GM18517 (cell line): ENCODE measurements at regions not wholly inside any gene's neighbourhood (a gene's known extent, or its start where the extent isn't known, plus 50 kb on each side); places are given as distances from the start of the nearest gene placed in this dataset.
"Not testable (repeated sequence)": the region's sequence is repeated elsewhere in the genome, so short reads cannot be mapped to it uniquely, and the experiment has no call there.

Experiments
- ATAC-seq: cut with Tn5 transposase; IDR thresholded peaks from one replicate; pipeline ENCODE4 v1.9.1; 2021; ENCODE audit warnings: mild to moderate bottlenecking, moderate library complexity; ENCODE audit not compliant: unreplicated experiment

DNA sequence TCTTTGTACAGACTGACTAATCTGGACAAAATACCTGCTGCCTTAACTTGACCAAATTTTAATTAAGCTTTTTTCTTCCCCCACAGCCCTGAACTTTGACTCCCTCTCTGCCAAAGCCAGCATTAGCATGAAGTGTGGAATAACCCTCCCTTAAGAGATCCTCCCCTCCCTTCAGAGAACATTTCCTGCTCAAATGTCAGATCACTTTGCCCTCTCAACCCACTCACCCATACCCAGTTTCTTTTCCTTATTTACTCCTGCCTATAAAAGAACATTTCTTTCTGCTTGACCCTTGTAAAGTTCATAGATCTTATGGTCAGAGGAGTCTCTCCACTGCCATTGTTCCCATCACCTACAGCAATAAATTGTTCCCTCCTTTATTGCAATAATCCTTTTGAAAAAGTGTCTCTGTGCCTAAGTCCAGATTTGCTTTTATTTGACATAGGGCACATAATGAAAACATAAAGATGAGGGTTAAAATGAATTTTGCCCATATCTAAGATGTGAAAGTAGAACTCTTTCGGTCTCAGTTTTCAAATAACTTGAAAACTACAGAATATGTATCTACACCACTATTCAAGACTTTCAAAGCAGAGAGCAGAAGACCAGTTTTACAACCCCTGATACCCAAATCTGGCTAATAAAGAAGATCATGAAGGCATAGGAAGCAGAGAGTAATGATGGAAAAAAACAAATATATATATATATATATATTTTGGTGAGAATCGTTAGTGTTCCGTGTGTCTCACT, 289.7 kb upstream of the ANXA10 start:
- no peak for ATAC-seq

DNA sequence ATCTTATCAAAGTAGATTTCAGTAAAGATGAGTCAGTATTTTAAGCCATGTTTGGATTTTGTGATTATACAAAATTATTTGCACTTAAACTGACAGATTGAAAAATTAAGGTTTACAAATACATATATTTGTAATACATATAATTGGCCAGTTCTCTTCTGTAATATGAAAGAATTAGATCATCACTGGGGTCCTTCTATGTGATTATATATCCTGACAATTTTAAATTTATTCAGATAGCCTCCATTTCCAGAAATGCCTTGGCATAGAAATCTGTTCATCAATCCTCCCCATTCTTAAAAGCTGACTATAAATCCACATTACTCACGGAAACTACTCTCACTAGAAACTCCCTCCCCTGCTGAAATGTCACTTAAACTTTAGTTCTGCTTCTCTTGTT, 280.4 kb upstream of the ANXA10 start:
- ATAC-seq, result no peak

DNA sequence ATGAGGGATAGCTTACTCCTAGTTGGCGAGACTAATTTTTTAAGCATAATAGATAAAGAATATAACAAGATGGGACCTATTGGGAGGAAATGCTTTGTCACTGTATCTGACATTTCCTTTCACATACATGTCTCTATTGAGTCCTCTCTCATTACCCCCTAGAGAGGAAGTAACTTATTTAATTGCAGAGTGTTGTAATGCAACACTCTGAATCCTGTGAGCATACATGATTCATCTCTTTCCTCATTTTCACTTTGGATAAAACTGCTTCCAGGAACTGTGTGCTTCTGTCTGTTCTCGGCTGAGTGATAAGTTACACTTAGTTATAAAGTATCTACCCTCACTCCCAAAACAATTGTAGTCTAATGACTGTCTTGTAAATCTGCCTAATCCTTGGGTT, 266.1 kb upstream of the ANXA10 start:
- ATAC-seq, result no peak

DNA sequence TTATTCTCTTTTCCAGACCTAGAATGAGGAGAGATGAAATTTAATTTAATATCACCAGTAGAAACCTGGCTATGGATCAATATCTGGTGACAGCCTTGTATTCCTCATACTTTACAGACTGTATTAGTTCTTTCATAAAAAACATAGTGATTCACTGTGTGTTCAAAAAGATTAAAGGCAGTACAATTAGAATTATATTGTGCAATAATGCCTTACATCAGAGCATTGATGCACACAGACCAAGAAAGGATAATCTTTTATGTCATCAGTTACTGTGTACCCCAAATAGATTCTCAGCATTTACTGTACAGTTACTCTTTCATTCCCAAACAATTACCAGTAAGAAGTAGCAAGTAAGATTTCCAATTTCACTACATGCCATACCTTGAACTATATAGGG, 260.5 kb upstream of the ANXA10 start:
- ATAC-seq, result no peak

DNA sequence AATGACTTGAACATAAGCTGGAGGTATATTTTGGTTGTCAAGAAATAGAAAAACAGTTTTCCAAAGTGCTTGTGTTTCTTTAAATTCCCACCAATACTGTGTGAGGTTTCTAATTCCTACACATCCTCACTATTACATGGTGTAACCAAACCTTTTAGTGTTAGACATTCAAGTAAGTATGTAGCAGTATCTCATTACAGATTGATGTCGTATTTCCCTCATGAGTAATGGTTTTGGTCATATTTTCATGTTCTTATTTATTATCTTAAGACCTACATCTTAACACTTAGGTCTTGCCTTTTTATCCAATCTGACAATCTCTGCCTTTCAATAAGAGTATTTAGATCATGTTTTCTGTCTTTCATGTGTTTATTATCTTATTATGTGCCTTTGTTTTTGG, 253.7 kb upstream of the ANXA10 start:
- ATAC-seq, result no peak

DNA sequence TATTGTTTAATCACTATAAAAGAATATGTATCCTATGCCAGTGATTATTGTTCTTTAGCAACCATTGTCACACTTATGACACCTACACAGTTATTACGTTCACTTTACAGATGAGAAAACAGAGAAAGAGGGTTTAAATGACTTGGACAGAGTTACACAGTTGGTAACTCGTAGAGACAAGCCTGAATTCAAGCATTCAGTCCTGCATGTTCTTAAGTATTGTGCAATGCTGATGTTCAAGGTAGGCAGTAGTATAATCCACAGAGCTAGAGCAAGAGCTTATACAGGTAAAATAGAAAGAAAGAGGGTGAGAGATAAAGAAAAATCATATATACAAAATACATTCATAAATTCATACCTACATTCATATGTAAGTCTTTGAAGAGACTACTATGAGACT, 249.8 kb upstream of the ANXA10 start:
- ATAC-seq, result no peak

DNA sequence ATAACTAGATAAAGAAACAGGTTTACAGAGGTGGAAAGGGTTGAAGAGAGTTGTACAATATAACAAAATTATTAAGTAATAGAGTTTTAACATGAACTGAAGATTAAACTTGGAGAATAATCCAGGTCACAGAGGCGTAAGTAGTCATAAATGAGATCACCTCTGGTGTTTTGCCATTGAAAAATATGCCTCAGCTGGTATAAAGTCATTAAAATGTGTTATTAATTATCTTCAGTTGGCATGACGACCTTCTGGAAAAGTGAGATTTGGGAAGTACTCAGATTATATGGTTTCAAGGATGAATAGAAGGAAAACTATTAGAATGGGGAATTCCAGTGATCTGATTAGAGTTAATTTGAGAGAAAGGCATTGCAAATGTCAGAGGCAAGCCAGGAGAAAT, 237.5 kb upstream of the ANXA10 start:
- ATAC-seq, result no peak

DNA sequence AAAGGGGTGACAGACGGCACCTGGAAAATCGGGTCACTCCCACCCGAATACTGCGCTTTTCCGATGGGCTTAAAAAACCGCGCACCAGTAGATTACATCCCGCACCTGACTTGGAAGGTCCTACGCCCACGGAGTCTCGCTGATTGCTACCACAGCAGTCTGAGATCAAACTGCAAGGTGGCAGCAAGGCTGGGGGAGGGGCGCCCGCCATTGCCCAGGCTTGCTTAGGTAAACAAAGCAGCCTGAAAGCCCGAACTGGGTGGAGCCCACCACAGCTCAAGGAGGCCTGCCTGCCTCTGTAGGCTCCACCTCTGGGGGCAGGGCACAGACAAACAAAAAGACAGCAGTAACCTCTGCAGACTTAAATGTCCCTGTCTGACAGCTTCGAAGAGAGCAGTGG, 234.2 kb upstream of the ANXA10 start:
- ATAC-seq, result not testable (repeated sequence)

DNA sequence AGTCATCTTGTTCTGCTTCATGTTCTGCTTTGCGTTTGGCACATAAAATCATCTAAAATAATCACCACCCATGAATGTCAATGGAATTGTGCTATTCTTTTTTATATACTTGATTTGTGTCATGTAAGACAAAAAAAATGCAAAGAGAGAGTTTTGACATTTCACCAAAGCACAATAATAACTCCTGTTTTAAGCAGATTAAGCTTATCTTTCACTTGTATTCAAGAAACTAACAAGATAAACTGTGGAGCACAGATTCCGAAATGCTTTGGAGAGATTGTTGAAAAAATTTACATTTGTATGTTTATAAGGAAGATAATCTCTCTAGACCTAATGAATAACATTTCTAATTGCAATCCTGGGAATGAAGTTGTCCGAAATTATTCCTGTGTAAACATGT, 225.1 kb upstream of the ANXA10 start:
- ATAC-seq, result no peak

DNA sequence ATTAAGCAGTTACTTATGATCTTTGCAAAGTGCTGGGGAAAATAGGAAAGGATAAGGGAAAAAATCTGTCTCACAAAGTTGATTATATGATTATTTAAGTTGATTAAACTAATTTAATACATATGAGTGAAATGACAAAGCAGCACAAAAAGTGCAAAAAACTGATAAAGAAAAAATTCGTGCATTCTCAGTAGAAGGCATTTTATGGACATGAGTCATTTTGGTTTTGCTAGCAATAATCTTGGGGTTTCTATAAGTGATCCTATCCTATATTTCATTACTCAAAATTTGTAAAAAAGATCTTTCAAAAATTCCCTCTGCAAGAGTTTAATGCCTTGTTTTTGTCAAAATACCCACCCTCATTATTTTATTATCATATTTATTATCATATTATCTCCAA, 224.2 kb upstream of the ANXA10 start:
- no peak for ATAC-seq

DNA sequence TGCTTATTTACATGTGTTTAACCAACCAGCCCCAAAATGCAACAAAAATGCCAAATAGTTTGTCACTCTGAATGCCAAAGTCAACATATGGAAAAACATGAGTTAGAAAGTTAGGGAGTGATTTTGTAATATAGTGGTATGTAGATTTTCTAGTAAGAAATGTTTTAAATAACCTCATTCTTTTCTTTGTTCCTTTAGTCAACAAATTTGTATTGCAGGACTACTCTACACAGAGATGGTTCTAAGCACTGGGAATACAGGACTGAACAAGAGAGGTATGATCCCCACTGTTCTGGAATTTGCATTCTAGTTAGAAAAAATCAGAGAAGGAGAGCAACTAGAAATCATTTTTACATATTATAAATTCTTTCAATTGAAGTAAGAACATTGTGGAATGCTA, 218.8 kb upstream of the ANXA10 start:
- ATAC-seq, result no peak

DNA sequence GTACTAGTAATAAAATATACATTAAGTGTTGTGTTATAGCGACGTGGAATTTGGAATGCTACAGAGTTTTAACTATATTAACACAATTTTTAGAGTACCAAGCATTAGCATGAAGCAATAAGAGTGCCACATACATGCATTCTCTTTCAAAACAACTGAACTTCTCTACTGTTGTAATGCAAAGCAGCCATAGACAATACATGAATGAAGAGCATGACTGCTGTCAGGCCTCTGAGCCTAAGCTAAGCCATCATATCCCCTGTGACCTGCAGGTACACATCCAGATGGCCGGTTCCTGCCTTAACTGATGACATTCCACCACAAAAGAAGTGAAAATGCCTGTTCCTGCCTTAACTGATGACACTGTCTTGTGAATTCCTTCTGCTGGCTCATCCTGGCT, 216.2 kb upstream of the ANXA10 start:
- ATAC-seq, result not testable (repeated sequence)

DNA sequence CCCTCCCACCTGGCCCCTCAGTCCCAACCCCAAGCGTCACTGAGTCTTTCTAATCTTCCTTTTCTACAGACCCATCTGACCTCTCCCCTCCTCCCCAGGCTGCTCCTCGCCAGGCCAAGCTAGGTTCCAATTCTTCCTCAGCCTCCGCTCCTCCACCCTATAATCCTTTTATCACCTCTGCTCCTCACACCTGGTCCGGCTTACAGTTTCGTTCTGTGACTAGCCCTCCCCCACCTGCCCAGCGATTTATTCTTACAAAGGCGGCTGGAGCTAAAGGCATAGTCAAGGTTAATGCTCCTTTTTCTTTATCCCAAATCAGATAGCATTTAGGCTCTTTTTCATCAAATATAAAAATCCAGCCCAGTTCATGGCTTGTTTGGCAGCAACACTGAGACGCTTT, 214.5 kb upstream of the ANXA10 start:
- not testable (repeated sequence) for ATAC-seq

DNA sequence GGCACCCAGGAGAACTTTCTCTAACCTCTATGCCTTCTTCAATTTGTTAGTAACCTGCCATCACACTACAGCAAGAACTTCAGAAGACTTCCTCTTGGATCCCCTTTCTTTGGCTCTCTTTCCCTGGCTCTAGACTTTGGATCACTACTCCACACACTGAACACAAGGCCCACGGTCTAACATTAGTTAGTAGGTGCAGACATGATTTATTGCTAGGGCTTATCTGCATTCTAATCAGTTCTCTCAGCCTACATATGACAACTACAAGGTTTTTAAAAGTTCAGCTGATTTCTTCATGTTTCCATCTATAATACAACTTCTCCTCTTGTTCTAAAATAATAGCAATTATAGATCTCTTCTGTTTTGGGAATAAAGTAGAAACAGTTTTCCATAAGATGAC, 209.1 kb upstream of the ANXA10 start:
- ATAC-seq, result no peak

DNA sequence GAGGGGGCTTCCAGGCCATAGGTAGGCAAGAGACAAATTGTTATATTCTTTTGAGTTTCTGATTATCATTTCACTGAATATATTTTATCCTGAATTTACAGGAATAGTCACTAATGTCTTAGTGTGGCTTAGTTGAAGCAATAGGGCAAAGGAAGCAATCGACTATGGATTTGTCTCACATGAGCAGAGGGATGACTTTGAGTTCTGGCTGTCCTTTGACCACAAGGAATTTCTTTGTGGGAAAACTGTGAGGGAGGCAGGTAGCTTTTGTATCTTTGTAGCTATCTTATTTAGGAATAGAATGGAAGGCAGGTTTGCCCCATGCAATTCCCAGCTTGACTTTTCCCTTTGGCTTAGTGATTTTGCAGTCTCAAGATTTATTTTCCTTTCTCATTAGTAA, 207.3 kb upstream of the ANXA10 start:
- ATAC-seq, result no peak

DNA sequence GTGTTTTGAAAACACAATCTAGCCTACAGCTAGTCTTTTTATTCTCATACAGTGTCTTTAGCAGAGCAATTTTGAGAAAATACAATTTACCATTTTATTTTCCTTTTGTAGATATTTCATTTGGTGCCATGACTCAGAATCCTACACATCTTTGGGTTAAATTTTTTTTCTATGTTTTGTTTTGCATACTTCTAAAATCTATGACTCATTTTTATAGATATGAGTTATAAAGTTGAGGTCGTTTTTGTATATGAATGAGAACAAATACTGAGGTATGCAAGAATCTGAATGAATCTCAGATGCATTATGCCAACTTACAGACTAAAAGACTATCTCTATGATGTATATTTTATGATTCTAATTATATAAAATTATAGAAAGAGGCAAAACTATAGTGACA, 206.5 kb upstream of the ANXA10 start:
- ATAC-seq, result no peak

DNA sequence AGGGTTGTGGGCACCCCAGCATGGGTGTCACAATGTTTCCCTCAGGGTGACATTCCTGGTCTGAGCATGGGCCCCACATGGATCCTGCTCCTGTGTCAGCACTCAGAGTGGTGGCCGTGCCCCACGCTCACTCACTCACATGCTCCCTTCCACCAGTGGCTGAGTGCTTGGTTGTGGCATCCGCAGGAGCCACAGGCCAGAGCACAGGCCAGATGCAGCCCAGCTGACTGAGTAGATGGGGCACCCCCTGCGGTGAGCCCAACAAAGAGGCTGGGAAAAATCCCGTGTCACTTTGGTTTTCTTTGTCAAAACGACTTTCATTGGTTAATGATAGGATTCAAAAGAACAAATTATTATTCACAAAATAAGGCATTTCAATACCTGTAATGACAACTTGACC, 204.6 kb upstream of the ANXA10 start:
- ATAC-seq, result no peak

DNA sequence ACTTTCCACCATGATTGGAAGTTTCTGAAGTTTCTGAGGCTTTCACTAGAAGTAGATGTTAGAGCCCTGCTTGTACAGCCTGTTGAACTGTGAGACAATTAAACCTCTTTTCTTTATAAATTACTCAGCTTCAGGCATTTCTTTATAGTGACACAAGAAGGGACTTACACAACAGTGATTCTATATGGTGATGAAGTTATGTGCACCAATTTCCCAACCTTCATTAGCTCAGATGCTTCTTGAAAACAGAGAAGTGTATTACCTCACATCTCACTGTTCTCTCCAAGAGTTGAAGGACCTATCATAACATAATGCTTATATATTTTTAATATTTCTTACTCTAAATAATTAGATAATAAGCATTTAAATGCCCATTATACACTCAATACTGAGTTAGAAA, 202.1 kb upstream of the ANXA10 start:
- ATAC-seq, result no peak

DNA sequence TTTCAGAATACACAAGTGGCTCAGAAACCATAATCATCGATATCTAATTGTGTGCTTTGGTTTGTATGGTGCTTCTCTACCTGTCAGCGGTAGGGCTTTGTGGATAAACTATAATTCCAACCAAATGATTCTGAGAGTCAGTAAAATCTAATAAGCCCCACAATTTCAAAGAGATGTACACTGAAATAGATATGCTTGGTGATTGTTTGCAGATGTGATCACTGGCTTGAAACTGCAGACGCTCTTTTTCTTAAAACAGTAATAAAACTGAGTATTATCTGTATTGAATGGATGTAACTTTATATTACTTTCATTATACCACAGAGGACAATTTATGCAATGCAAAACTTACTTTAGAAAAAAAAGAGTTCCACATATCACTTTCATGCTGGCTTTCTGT, 198.8 kb upstream of the ANXA10 start:
- ATAC-seq, result no peak

DNA sequence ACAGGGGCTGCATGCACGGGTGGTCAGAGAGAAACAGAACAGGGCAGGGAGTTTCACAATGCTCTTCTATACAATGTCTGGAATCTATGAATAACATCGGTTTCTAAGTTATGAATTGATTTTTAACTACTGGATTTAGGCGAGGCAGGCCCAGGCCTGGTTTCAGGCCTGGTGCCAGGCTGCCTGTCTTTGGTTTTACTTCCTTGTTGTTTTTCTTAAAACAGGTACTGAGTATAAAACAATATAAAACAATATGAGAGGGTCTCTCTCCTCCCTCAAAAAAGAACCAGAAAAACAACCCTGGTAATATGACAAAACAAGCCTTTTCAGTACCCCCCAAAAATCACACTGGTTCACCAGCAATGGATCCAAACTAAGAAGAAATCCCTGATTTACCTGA, 196.1 kb upstream of the ANXA10 start:
- ATAC-seq, result not testable (repeated sequence)

DNA sequence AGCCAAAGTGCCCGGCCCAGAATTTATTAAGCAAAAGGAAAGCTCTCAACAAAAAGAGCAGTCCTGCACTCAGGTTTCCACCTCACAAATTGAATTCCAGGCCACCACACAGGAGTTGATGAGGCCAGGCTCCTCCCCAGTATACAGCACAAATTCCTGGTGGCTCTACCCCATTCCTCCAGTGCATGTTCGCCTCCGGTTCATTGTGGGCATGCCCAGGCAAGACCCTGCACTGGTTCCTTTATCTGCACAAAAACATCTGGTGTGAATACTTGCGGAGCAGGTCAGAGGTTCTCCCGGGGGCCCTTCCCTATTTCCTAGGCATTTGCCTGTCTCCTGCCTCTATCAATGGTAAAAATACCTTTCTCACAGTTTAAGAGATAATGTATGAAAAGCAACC, 195.2 kb upstream of the ANXA10 start:
- ATAC-seq, result no peak

DNA sequence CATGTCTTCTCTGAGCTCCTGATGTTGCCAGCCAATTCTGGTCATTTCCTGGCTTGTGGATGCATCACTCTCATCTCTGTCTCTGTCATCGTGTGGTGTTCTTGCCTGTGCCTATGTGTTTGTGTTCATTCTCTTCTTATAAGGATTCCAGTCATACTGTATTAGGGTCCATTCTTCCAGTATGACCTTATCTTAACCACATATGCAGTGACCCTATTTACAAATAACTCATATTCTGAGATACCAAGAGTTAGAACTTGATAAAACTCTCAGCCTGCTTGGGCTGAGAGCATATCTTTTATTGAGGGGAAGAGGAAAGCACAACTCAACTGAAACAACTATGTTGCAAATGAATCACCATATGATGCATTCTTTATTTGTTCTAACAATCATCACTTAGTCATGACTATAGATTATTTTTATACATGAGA, 189.0 kb upstream of the ANXA10 start:
- no peak for ATAC-seq

DNA sequence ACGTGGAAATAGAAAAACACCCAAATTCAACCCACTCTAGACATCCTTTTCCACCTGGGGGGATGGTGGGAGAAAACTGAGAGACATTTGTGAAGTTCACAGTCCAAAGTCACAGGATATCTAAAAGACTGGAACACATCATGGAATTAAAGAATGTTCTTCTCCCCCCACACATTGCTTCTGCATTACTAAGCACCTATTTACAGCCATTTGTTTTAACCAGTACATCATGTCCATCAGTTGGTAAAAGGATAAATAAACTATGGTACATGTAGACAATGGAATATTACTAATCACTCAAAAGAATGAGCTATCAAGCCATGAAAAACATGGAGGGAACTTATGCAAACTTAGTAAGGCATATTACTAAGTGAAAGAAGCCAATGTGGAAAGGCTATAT, 185.5 kb upstream of the ANXA10 start:
- no peak for ATAC-seq
